NOMO-1 treated with dmso at 0.1 percent for 144 hours (cell line): ENCODE measurements at regions not wholly inside any gene's neighbourhood (a gene's known extent, or its start where the extent isn't known, plus 50 kb on each side); places are given as distances from the start of the nearest gene placed in this dataset.

Source experiments
- DNase-seq: peaks from one replicate; lab custom pipeline; 2025; ENCODE audit not compliant: unreplicated experiment; lab: John Stamatoyannopoulos, UW

DNA sequence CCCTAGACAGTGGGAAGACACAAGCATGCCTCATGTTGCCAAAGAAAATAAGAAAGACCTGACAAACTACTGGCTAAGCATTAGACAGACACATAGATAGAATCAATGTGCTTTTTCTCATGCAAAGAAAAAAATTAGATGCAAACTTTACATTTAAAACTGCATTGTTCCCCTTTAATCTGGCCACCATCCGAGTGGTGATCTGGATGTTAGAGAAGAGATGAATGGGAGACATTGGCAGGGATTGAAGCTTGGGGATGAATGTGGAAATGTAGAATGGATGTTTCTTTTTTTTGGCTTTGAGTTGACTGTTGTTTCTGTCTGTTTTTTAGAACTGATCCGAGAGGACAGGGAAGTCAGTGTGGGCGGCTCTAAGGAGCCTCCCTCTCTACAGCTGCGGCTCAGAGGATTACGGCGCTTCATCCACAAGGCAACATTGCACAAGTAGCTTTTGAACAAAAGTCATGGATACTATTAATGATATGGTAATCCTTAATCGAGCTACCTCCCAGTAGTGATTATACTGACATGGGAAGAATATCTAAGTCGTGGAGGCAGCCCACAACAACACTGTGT is 53.0 kb downstream of the HELT start:
- no peak for DNase-seq

- no peak for DNase-seq
Measured at GRCh38 chr4:185079271-185079905, 61.1 kb downstream of the HELT start.

DNA sequence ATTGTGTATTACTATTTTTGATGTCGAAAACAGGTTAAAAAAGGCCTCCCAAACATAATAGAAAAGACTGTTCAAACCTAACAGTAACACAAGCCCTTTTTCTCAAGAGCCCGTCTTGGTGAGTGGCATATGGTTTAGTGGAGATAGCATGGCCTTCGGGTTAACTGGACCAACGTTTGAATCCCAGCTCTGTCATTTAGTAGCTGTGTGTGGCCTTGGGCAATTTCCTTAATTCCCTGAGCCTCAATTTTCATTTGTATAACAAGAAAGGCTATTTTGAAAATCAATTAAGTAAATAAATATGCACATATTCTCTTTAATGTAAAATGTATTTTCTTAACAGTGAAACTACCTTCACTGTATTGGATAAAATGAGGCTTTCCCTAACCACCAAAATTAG is 62.3 kb downstream of the HELT start:
- DNase-seq, result no peak

GRCh38 chr4:185082561-185082960 is 60.5 kb upstream of the SLC25A4 start:
- DNase-seq, result peak; percentile 7

GRCh38 chr4:185086053-185086452 is 57.0 kb upstream of the SLC25A4 start:
- DNase-seq, result no peak

- DNase-seq, result no peak
Measured at GRCh38 chr4:185088899-185089298, 54.2 kb upstream of the SLC25A4 start.

GRCh38 chr4:185090592-185090991 is 52.5 kb upstream of the SLC25A4 start:
- DNase-seq, result no peak

DNA sequence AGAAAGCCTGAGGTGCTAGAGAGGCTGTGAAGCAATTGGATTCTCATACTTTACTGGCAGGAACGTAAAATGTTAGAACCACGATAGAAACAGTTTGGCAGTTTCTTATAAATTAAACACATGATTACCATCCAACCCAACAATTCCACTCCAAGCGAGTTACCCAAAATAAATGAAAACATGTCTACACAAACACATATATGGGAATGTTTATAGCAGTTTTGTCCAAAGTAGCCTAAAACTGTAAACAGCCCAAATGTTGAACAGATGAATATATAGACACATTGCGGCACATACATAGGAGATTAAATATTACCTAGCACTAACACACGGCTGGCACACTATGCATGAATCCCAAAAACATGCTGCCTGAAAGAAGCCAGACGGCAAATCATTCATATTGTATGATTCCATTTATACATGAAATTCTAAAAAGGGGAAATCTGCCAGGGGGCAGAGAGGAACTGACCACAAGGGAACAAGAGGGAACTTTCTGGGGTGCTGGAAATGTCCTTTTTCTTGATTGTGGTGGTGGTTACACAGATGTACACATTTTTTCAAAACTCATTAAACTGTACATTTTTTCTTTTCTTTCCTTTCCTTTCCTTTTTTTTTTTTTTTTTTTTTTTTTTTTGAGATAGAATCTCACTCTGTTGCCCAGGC is 50.4 kb upstream of the SLC25A4 start:
- no peak for DNase-seq
